Ishikawa (cell line): ENCODE measurements at regions not wholly inside any gene's neighbourhood (a gene's known extent, or its start where the extent isn't known, plus 50 kb on each side); places are given as distances from the start of the nearest gene placed in this dataset.

Experiments used
- RAD21 ChIP-seq: IDR thresholded peaks from 2 replicates; pipeline ENCODE4 v1.6.1; 2012; ENCODE audit warnings: low read depth
- TAF1 ChIP-seq: IDR thresholded peaks from 2 replicates; pipeline ENCODE4 v1.6.1; 2012; ENCODE audit warnings: low read depth, mild to moderate bottlenecking
- YY1 ChIP-seq: IDR thresholded peaks from 2 replicates; pipeline ENCODE4 v1.6.1; 2012; ENCODE audit warnings: low read depth

GRCh38 chr17:73703192-73703591, 58.9 kb upstream of the SDK2 start:
- TF ChIP-seq YY1 (no peak), TAF1 (no peak), RAD21 (no peak)
